ENCODE measurements at regions not wholly inside any gene's neighbourhood (a gene's known extent, or its start where the extent isn't known, plus 50 kb on each side); places are given as distances from the start of the nearest gene placed in this dataset.
A peak's percentile ranks its signal among the peaks of the same experiment; 100 is the strongest.

DNA sequence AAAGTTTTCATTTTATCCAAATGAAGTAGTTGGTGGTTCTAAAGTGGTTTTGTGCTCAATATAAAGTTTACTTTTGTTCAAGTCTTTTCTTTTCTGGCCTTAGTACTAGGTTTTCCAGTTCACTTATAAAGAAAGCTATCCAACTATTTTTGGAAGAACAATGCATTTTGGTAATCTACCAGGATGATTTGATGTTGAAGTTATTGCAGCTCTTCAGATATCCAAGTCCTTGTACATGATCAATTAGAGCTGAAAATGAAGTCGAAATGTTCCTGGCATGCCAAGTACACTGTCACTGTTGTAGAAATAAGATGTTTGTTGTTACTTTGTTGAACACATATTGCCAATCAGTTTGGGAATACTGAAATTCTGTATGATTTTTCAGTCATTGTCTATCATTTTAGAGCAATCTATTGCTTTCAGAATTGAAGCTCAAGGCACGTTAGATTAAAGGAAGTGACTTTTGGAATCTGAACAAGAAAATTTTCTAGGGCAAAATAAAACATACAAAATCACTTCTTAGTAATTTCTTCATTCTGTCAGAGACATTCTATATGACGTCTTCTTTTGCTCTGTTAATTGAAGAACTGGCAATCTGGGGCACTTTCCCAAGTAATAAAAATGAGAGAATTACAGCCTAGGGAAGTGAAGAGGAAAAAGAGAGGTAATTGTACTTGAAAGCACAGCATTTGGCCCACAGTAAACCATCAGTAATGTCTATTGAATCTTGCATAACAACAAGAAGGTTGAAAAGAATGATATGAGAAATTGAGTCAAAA, 232.3 kb downstream of the MREG start:
- TF ChIP-seq, protein P1, sequence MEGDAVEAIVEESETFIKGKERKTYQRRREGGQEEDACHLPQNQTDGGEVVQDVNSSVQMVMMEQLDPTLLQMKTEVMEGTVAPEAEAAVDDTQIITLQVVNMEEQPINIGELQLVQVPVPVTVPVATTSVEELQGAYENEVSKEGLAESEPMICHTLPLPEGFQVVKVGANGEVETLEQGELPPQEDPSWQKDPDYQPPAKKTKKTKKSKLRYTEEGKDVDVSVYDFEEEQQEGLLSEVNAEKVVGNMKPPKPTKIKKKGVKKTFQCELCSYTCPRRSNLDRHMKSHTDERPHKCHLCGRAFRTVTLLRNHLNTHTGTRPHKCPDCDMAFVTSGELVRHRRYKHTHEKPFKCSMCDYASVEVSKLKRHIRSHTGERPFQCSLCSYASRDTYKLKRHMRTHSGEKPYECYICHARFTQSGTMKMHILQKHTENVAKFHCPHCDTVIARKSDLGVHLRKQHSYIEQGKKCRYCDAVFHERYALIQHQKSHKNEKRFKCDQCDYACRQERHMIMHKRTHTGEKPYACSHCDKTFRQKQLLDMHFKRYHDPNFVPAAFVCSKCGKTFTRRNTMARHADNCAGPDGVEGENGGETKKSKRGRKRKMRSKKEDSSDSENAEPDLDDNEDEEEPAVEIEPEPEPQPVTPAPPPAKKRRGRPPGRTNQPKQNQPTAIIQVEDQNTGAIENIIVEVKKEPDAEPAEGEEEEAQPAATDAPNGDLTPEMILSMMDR (IDR thresholded peaks at IDR 0.05), result no peak
- H3K27me3 Mint-ChIP-seq (ENCODE audit: low read depth, poor library complexity), result no peaks in the 10 kb centered on the region
- no peaks in the 10 kb centered on the region for H3K9me3 Mint-ChIP-seq
- H3K27ac Mint-ChIP-seq, result peak overlapping the region; percentile 62
- DNase-seq, result no peak
- no peaks in the 10 kb centered on the region for H3K36me3 Mint-ChIP-seq (ENCODE audit: low read depth)
- H3K4me3 Mint-ChIP-seq, result no peak overlapping the region
- H3K4me1 Mint-ChIP-seq, result peaks cover 78% of the 10 kb centered on the region

DNA sequence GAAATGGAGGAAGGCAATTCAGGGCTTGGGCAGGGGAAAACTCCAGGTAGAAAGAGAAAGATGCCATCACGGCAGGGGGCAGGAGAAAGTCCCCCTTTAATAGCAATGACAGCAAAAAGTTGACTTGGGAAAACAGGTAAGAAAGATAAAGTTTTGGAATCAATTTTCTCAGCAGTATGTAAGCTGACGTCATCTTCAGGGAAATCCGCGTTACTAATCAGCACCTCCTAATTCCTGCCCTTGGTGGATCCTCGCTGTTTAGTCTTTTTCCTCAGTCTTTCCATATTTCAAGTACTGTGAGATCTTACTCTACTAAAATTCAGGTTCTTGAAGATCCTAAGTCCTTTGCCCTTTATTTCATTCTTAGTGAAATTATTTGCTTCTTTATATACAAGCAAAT, 233.0 kb downstream of the MREG start:
- no peaks in the 10 kb centered on the region for H3K9me3 Mint-ChIP-seq
- TF ChIP-seq, protein P1 (IDR thresholded peaks at IDR 0.05), result no peak
- H3K36me3 Mint-ChIP-seq (ENCODE audit: low read depth), result no peaks in the 10 kb centered on the region
- peaks cover 72% of the 10 kb centered on the region for H3K4me1 Mint-ChIP-seq
- no peak overlapping the region for H3K27ac Mint-ChIP-seq
- no peaks in the 10 kb centered on the region for H3K27me3 Mint-ChIP-seq (ENCODE audit: low read depth, poor library complexity)
- DNase-seq, result no peak
- no peak overlapping the region for H3K4me3 Mint-ChIP-seq

DNA sequence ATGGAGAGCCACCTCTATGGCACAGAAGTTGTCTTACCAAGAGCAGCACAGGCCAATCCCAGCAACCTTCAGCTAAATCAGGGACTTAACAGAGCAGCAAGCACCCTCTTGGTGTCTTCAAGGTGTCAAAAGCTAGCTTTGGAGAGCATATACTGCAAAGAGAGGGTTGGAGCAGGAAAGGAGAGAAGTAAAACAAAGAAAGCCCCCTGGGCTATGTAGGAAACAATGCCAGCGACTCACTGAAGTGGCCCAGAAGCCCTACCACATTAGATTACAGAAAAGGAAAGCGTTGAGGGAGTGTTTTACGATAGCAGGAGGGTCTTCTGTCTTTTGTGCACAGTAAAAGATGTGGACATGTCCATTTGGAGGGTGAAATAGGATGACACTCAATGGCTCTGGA, 233.4 kb downstream of the MREG start:
- DNase-seq, result no peak
- Mint-ChIP-seq H3K27ac (no peak overlapping the region), H3K9me3 (no peaks in the 10 kb centered on the region), H3K27me3 (ENCODE audit: low read depth, poor library complexity) (no peaks in the 10 kb centered on the region), H3K4me1 (peaks cover 70% of the 10 kb centered on the region), H3K4me3 (no peak overlapping the region), H3K36me3 (ENCODE audit: low read depth) (no peaks in the 10 kb centered on the region)
- TF ChIP-seq, protein P1 (IDR thresholded peaks at IDR 0.05), result no peak

DNA sequence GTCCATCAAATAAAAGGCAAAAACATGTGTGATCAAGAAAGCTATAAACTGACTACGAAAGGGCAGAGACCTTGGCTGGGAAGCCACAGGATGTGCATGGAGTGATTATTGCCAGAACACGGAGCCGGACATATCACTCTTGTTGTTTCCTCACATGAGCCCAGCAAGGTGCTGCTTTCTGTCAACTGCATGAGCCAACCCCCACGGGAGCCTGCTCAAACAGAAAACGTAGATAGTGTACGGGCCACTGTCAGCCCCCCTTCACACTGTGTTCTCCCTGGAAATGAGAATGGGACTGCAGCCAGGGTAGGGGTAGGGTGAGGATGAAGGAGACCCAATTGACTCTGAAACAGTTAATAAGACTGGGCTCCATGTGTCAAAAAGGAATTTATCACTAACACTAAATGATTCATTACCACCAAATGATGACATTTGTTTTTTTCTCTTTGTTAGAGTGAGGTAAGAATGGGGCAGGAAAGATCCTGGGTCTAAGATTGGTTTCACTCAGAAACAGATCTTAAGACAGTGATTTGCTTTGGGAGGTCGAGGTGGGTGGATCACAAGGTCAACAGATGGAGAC, 235.8 kb downstream of the MREG start:
- H3K4me1 Mint-ChIP-seq, result peaks cover 62% of the 10 kb centered on the region
- DNase-seq, result no peak
- no peaks in the 10 kb centered on the region for H3K9me3 Mint-ChIP-seq
- H3K27ac Mint-ChIP-seq, result no peak overlapping the region
- no peaks in the 10 kb centered on the region for H3K36me3 Mint-ChIP-seq (ENCODE audit: low read depth)
- TF ChIP-seq, protein P1 (IDR thresholded peaks at IDR 0.05), result no peak
- H3K4me3 Mint-ChIP-seq, result no peak overlapping the region
- no peaks in the 10 kb centered on the region for H3K27me3 Mint-ChIP-seq (ENCODE audit: low read depth, poor library complexity)

DNA sequence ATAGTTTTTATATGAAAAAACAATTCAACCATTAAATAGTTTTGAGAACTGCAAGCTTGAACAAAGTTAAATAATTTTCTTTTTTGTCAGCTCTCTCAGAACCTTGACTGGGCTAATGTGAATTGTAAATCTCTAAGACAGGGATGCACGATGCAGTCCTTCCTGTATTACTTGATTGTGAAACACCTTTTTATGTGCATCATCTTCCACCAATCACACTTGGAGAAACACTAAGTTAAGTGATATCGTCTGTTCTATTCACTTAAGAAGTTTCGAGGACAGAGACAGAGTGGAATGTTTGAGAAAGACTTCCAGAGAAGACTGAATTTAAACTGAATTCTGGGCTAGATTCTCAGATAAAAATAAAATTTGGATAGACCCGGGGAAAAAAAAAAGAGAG, 238.2 kb downstream of the MREG start:
- Mint-ChIP-seq H3K27me3 (ENCODE audit: low read depth, poor library complexity) (no peaks in the 10 kb centered on the region), H3K4me3 (no peak overlapping the region), H3K9me3 (no peaks in the 10 kb centered on the region), H3K36me3 (ENCODE audit: low read depth) (no peaks in the 10 kb centered on the region), H3K27ac (no peak overlapping the region), H3K4me1 (peaks cover 54% of the 10 kb centered on the region)
- DNase-seq, result no peak
- TF ChIP-seq, protein P1 (IDR thresholded peaks at IDR 0.05), result no peak

DNA sequence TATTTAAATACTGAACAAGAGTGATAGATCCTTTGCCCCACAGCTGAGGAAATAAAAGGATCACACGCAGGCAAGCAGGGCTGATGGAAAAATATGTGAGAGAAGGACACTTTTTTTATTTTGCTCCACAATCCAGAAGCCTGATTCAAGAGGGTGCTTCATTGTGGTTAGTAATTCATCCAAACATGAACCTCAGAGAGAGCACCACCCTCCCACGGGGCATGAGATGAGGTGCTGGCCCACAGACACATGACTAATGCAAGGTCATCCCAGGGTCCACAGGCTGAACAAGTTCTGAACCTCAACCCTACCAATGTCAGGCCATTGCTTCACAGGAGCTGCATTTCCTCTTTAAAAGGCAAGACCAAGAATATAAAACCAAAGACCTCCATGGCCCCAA, 239.6 kb downstream of the MREG start:
- Mint-ChIP-seq H3K4me3 (no peak overlapping the region), H3K9me3 (peaks cover 8% of the 10 kb centered on the region), H3K4me1 (peaks cover 52% of the 10 kb centered on the region), H3K36me3 (ENCODE audit: low read depth) (no peaks in the 10 kb centered on the region), H3K27me3 (ENCODE audit: low read depth, poor library complexity) (no peaks in the 10 kb centered on the region), H3K27ac (no peak overlapping the region)
- TF ChIP-seq, protein P1 (IDR thresholded peaks at IDR 0.05), result no peak
- DNase-seq, result no peak

Data from nephron progenitor cell (in vitro differentiated cells).